MV-4-11 (cell line): ENCODE measurements at regions not wholly inside any gene's neighbourhood (a gene's known extent, or its start where the extent isn't known, plus 50 kb on each side); places are given as distances from the start of the nearest gene placed in this dataset.
A peak's percentile ranks its signal among the peaks of the same experiment; 100 is the strongest.
"Not testable (repeated sequence)": the region's sequence is repeated elsewhere in the genome, so short reads cannot be mapped to it uniquely, and the experiment has no call there.

ENCODE experiments used
- DNase-seq: peaks from one replicate; lab custom pipeline; 2025; lab: John Stamatoyannopoulos, UW

DNA sequence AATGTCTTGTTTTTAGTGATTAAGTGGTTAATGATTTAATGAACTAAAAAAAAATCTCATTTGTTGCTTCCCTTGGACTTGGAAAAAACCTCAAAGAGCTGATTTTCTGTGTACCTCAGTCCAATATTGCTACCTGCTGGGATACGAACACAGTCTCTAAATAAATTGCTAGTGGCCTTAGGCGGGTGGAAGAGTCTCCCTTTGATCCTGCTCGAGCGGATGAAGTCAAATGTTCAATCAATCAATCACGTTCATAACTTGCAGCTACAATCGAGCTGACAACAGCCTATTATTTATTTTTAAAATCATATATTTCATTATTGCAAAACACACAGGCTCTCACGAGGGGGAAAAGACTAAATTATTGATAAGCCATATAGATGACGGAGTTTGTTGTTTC, 57.3 kb upstream of the HABP2 start:
- no peak for DNase-seq

- DNase-seq = no peak
These were observed 56.4 kb upstream of the HABP2 start for GRCh38 chr10:113496111-113497109.

DNA sequence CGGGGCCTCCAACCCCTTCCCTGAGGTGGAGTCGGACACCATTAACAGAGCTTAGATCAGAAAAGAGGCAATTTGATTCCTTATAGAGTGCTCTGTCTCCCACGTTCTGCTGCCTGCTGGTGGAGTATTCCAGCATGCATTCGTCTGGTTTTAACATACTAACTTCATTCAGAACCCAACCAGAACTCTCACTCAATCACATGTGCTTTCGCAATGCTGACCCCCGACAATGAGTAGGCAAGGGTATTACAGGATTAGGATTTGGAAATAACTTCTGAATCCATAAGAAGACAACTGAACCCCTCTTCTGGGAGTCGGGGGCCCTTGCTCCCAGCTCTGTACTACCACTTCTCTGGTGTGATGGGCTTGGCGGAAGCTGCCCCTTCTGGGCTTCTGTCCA, 55.7 kb upstream of the HABP2 start:
- peak; percentile 14 for DNase-seq

DNA sequence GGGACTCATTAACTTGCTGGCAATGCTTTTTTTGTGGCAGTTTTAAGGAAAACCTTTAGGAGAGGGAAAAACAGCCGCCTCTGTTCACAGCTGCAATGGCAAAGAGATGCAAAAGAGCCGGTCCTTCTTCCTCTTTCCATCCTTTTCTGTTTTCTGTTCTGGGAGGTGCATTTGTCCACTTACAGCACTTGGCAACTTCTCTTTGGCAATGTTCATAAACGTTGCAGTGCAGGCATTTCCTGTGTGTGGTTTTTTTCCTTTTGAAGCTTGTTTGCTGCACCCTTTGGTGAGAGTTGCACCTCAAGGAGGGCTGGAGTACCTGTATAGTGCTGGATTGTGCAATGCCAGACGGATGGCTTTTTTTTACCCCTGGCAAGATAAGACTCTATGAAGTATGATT, 53.9 kb upstream of the HABP2 start:
- peak; percentile 79 for DNase-seq

DNA sequence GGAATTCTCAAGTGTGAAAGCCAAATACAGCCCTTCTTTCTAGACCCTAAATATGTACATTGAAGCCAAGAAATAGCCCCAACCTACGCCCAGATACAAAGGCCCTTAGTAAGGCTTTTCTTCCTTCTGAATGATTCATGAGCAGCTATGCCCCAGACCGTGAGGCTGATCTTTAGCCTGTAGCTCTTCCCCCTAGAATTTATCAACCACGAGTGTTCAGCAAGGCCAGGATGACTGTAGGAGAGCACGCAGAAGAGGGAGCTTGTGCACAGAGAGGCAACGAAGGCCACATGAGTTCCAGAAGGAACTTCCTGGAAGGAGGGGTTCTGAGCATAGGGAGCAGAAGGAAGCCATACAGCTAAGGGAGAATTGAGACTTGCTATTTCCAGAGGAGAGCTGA, 53.0 kb upstream of the HABP2 start:
- DNase-seq = no peak

DNA sequence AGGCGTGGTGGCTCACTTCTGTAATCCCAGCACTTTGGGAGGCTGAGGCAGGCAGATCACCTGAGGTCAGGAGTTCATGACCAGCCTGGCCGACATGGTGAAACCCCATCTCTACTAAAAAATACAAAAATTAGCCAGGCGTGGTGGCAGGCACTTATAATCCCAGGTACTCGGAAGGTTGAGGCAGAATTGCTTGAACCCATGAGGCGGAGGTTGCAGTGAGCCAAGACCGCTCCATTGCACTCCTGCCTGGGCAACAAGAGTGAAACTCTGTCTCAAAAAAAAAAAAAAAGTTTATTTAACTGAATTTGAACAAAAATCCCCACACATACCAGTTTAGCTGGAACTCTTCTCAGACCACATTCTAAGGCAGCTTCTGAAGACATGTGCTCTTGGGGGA, 51.8 kb upstream of the HABP2 start:
- not testable (repeated sequence) for DNase-seq
